ENCODE measurements at regions not wholly inside any gene's neighbourhood (a gene's known extent, or its start where the extent isn't known, plus 50 kb on each side); places are given as distances from the start of the nearest gene placed in this dataset.

DNA sequence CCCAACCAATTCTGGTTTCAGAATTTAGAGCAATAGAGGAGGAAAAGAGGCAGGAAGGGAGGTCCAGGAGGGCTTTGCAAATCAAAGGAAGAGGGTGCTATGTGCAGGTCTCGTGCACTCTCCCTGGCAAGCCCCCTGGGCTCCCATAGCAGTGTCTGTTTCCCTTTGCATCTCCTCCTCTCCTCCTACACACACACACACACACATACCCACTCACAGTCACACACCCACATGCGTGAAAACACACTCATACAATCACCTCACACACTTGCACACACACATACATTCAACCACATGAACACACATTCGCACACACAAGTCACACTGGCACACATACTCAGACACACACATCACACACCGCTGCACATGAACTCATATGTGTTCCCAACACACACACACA, 105.3 kb downstream of the OAT start:
- no peaks in the 10 kb centered on the region for H3K9me3 ChIP-seq
- no peak for DNase-seq
- H3K4me1 ChIP-seq, result no peaks in the 10 kb centered on the region
- intact Hi-C loops (cut with DNase I), result no loop called here
- no peak overlapping the region for H3K4me3 ChIP-seq
- WGBS, 4 donors, result 81 to 95% (median 91%) methylated on average over 4 of the region's 4 CpGs
- H3K27me3 ChIP-seq, result peaks cover 0 to 6% (median 0%) of the 10 kb centered on the region in 9 donors
- ATAC-seq, result no peak
- no peak overlapping the region for H3K27ac ChIP-seq
- no peaks in the 10 kb centered on the region for H3K36me3 ChIP-seq
- TF ChIP-seq POLR2A (IDR thresholded peaks at IDR 0.05), result no peak
- TF ChIP-seq, protein P1, sequence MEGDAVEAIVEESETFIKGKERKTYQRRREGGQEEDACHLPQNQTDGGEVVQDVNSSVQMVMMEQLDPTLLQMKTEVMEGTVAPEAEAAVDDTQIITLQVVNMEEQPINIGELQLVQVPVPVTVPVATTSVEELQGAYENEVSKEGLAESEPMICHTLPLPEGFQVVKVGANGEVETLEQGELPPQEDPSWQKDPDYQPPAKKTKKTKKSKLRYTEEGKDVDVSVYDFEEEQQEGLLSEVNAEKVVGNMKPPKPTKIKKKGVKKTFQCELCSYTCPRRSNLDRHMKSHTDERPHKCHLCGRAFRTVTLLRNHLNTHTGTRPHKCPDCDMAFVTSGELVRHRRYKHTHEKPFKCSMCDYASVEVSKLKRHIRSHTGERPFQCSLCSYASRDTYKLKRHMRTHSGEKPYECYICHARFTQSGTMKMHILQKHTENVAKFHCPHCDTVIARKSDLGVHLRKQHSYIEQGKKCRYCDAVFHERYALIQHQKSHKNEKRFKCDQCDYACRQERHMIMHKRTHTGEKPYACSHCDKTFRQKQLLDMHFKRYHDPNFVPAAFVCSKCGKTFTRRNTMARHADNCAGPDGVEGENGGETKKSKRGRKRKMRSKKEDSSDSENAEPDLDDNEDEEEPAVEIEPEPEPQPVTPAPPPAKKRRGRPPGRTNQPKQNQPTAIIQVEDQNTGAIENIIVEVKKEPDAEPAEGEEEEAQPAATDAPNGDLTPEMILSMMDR (IDR thresholded peaks at IDR 0.05), result no peak

DNA sequence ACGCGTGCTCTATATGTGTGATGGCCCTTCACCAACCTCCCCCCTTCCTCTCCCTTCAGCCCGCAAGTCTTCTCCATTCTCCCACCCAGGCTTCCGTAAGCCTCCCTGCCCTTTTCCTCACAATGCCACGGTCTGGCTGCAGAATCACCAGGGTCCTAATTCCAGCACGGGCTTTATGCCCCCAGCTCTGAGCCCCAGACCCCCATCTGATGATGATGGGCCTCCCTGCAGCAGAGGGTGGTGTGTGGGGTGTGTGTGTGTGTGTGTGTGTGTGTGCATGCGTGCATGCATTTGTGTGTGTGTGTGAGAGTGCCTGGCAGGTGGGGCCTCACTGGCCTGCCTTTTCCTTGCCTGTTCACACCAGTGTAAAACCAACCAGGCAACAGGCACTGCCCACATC, 109.9 kb downstream of the OAT start:
- 89 to 92% (median 90%) methylated on average over 7 of the region's 7 CpGs for WGBS, 4 donors
- Histone ChIP-seq H3K4me3 (no peak overlapping the region), H3K36me3 (no peaks in the 10 kb centered on the region), H3K27me3 (no peaks in the 10 kb centered on the region), H3K4me1 (peaks cover 0 to 11% (median 0%) of the 10 kb centered on the region in 12 donors), H3K9me3 (no peaks in the 10 kb centered on the region), H3K27ac (no peak overlapping the region)
- ATAC-seq (no peak), DNase-seq (no peak)
- TF ChIP-seq, protein P1 (IDR thresholded peaks at IDR 0.05), result no peak
- no peak for TF ChIP-seq POLR2A (IDR thresholded peaks at IDR 0.05)
- intact Hi-C loops (cut with DNase I), result no loop called here

DNA sequence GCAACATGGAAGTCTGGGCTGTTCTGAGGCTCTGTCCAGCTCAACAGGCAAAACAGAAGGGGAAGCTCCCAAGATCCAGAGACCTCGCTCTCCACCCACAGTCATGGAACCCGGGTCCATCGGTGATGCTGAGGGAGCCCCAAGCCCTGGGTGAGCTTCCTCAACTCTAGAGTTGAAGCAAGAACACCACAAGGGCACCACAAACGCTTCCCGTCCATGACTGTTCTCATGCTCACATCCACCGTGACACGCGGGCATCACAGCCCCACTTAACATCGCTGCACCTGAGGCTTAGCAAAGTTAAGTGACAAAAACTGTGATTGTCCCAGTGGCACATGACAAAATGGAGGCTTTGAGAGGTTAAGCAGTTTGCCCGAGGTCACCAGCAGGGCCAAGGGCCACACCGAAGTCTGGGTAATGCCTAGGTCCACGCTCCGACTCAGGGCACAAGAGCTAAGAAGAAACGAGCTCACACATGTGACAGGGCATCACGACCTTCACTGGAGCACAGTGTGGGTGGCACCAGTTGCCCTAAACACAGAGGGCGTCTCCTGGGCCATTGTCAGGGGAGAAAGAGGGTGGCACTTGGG, 110.6 kb downstream of the OAT start:
- no peak for TF ChIP-seq POLR2A (IDR thresholded peaks at IDR 0.05)
- TF ChIP-seq, protein P1 (IDR thresholded peaks at IDR 0.05), result no peak
- peak in 1 of 4 donors; percentile 31 for ATAC-seq
- H3K4me3 ChIP-seq, result no peak overlapping the region
- no peak overlapping the region for H3K27ac ChIP-seq
- H3K4me1 ChIP-seq, result peaks cover 0 to 11% (median 0%) of the 10 kb centered on the region in 12 donors
- 78 to 89% (median 85%) methylated on average over 16 of the region's 16 CpGs for WGBS, 4 donors
- H3K9me3 ChIP-seq, result no peaks in the 10 kb centered on the region
- intact Hi-C loops (cut with DNase I), result no loop called here
- no peak for DNase-seq
- no peaks in the 10 kb centered on the region for H3K27me3 ChIP-seq
- H3K36me3 ChIP-seq, result no peaks in the 10 kb centered on the region

DNA sequence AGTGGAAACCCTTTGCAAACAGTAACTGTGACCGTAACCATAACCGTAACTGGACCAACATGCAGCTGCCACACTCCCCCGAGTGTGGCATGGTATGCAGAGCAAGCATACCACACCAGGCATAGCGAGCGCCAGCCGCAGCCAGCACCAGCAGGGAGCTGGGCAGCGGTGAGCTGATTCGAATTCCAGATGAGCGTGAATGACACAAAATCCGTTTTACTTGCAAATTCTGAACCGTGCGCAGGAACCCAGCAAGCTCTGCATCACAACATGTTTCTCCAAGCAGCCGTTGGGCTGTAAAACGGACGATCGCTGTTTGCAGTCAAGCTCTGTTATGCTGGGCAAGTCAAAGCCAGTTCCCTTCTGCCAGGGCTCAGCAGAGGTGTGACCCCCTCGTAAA, 111.1 kb downstream of the OAT start:
- intact Hi-C loops (cut with DNase I), result no loop called here
- 86 to 90% (median 88%) methylated on average over 16 to 17 of the region's 17 CpGs for WGBS, 4 donors
- DNase-seq (no peak), ATAC-seq (no peak)
- TF ChIP-seq POLR2A (IDR thresholded peaks at IDR 0.05), result no peak
- TF ChIP-seq, protein P1 (IDR thresholded peaks at IDR 0.05), result no peak
- Histone ChIP-seq H3K9me3 (no peaks in the 10 kb centered on the region), H3K27me3 (no peaks in the 10 kb centered on the region), H3K27ac (peak overlapping the region in 2 of 12 donors; percentile 22 to 84), H3K4me1 (peaks cover 0 to 11% (median 0%) of the 10 kb centered on the region in 12 donors), H3K36me3 (no peaks in the 10 kb centered on the region), H3K4me3 (no peak overlapping the region)
